SK-N-SH treated with all-trans-retinoic acid at 6 μM for 48 hours (cell line): ENCODE measurements at regions not wholly inside any gene's neighbourhood (a gene's known extent, or its start where the extent isn't known, plus 50 kb on each side); places are given as distances from the start of the nearest gene placed in this dataset.

ENCODE experiments used
- GLIS3 ChIP-seq: fragments of 250-450 bp; sonication (Bioruptor Pico); IDR thresholded peaks from 2 replicates; pipeline ENCODE4 v1.5.0; 2020; ENCODE audit warnings: mild to moderate bottlenecking, moderate library complexity
- ISL1 ChIP-seq: fragments of 250-450 bp; sonication (Bioruptor Pico); IDR thresholded peaks from 2 replicates; pipeline ENCODE4 v2.1.2; 2022; ENCODE audit warnings: mild to moderate bottlenecking, moderate library complexity
- PPARA ChIP-seq: fragments of 250-450 bp; sonication (Bioruptor Pico); IDR thresholded peaks from 2 replicates; pipeline ENCODE4 v1.5.0; 2020; ENCODE audit warnings: mild to moderate bottlenecking, borderline replicate concordance
- SNAI2 ChIP-seq: fragments of 250-450 bp; sonication (Bioruptor Pico); IDR thresholded peaks from 2 replicates; pipeline ENCODE4 v1.5.0; 2020; ENCODE audit warnings: mild to moderate bottlenecking, moderate library complexity
- TOX ChIP-seq: fragments of 250-450 bp; sonication (Bioruptor Pico); IDR thresholded peaks from 2 replicates; pipeline ENCODE4 v1.8.0; 2021; ENCODE audit warnings: mild to moderate bottlenecking, moderate library complexity, borderline replicate concordance
- TSHZ2 ChIP-seq: fragments of 250-450 bp; sonication (Bioruptor Pico); IDR thresholded peaks from 2 replicates; pipeline ENCODE4 v1.5.0; 2020; ENCODE audit warnings: mild to moderate bottlenecking, moderate library complexity
- ZC3H10 ChIP-seq: fragments of 250-450 bp; sonication (Bioruptor Pico); IDR thresholded peaks from 2 replicates; pipeline ENCODE4 v1.5.1; 2021; ENCODE audit warnings: mild to moderate bottlenecking, moderate library complexity
- ZFP3 ChIP-seq: fragments of 250-450 bp; sonication (Bioruptor Pico); IDR thresholded peaks from 2 replicates; pipeline ENCODE4 v1.5.0; 2020; ENCODE audit warnings: mild to moderate bottlenecking, moderate library complexity
- ZFP30 ChIP-seq: fragments of 450-650 bp; formaldehyde crosslinking; IDR thresholded peaks from 2 replicates; pipeline ENCODE4 v1.5.0; 2022; ENCODE audit warnings: mild to moderate bottlenecking, moderate library complexity
- ZNF565 ChIP-seq: fragments of 450-650 bp; formaldehyde crosslinking; conservative IDR thresholded peaks from 2 replicates; pipeline ENCODE4 v1.5.0; 2020; ENCODE audit warnings: low read depth, mild to moderate bottlenecking, moderate library complexity

GRCh38 chr6:113432521-113433334 is 424.4 kb upstream of the MARCKS start:
- no peak for TF ChIP-seq ISL1 (CRISPR knock-in tag)
- TF ChIP-seq ZFP3 = no peak
- no peak for TF ChIP-seq PPARA (CRISPR knock-in tag)
- no peak for TF ChIP-seq TSHZ2 (CRISPR knock-in tag)
- no peak for TF ChIP-seq ZC3H10
- no peak for TF ChIP-seq SNAI2 (CRISPR knock-in tag)
- no peak for TF ChIP-seq ZFP30 (CRISPR knock-in tag)
- no peak for TF ChIP-seq GLIS3 (CRISPR knock-in tag)
- no peak for TF ChIP-seq TOX (CRISPR knock-in tag)
- TF ChIP-seq ZNF565 (CRISPR knock-in tag) = no peak
